ENCODE measurements at regions not wholly inside any gene's neighbourhood (a gene's known extent, or its start where the extent isn't known, plus 50 kb on each side); places are given as distances from the start of the nearest gene placed in this dataset.
"Not testable (repeated sequence)": the region's sequence is repeated elsewhere in the genome, so short reads cannot be mapped to it uniquely, and the experiment has no call there.

DNA sequence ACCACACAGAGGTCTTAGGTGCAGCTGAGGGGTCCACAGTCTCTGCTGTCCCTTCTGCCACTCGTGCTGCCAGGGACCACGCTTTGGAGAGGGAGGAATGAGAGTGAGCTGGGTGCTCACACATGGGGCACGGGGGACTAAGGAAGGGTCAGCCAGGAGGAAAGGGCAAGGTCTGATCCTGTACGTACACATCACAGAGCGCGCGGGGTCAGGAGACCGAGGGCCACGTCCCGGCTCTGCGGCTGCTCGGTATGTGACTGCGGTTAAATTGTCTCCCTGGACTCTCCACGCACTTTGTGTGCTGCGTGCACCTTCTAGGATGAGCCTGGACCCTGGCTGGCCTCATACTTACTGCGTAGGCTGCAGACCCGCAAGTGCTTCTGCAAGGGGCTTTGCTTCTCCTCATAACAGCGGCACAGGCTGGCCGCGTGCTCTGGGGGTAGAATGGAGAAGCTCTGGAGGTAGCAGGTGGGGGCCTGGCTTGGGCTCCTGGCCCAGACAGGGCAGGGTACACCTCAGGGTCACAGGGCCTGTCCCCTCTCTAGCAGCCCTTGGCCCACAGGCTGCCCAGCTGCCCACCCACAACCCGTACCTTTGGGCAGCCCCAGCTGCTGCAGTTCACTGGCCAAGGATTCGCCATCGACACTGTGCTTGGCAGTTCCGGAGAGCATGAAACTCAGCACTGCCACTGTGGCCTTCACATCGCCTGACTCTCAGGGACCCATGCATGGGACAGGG, 136.3 kb downstream of the TBC1D2B start:
- H3K79me2 ChIP-seq (ENCODE audit: control insufficient read depth, insufficient read depth, low read length); H3K36me3 ChIP-seq (replicated peaks in 1 of 2; ENCODE audit: control extremely low read depth in 1 of 2, control insufficient read depth in 1 of 2, extremely low read depth in 1 of 2, insufficient read depth in 2 of 2, low read length in 1 of 2); H3K9me3 ChIP-seq (ENCODE audit: control extremely low read depth in 1 of 3, control insufficient read depth in 2 of 3, insufficient read depth in 1 of 3, low read length in 2 of 3); H4K20me1 ChIP-seq (ENCODE audit: control insufficient read depth, insufficient read depth, low read length, poor library complexity, severe bottlenecking); H3K27me3 Mint-ChIP-seq; H3K4me2 ChIP-seq (replicated peaks; ENCODE audit: low read depth, low read length, poor library complexity, severe bottlenecking); CTCF ChIA-PET; H3K9ac ChIP-seq (ENCODE audit: low read length); H3K27ac ChIP-seq (ENCODE audit: low read length in 2 of 2); ATAC-seq (ENCODE audit: low read depth); H3K9me3 Mint-ChIP-seq (ENCODE audit: insufficient read depth); intact Hi-C loops (cut with micrococcal nuclease); H3K27me3 ChIP-seq (replicated peaks in 1 of 4; ENCODE audit: control extremely low read depth in 1 of 4, control insufficient read depth in 3 of 4, insufficient read depth in 4 of 4, low read length in 3 of 4); H3K4me3 Mint-ChIP-seq; H3K4me3 ChIP-seq (ENCODE audit: control extremely low read depth in 1 of 5, extremely low read depth in 1 of 5, insufficient read depth in 1 of 5, low read depth in 2 of 5, low read length in 4 of 5); H3K27ac Mint-ChIP-seq; POLR2A ChIA-PET; H3K4me1 Mint-ChIP-seq; H2AFZ ChIP-seq (ENCODE audit: insufficient read depth, low read depth, low read length, poor library complexity, severe bottlenecking); DNase-seq: not testable (repeated sequence)
- H3K4me1 ChIP-seq (ENCODE audit: control insufficient read depth in 2 of 2, insufficient read depth in 2 of 2, low read length in 2 of 2): peaks cover 5 to 13% of the 10 kb centered on the region in 2 donors
- 94% methylated on average over 5 of the region's 25 CpGs for WGBS (ENCODE audit: insufficient coverage)

DNA sequence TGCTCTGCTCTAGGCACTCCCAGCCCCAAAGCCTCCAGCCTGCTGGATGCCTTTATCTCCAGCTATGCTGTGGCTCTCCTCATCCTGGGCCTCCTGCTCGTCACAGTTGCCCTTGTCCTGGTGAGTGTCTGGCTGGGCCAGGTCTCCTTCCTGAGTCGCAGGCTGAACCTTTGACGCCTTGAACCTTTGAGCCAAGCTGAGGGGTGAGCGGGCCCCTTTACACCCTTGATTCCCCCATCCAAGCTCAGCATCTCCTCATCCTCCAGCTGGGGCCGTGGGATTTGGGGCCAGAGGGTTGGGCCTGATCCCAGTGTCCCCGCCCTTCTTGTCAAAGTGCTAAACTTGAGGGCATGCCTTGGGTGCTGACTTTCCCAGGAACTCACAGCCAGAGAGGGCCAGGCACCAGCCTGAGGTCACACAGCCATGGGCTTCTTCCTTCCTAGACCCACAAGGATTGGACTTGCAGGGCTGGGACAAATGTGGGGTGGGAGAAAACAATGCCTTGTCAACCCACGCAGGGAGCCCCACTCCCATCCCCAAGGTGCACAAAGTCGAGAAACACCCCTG, 137.0 kb downstream of the TBC1D2B start:
- H3K9me3 ChIP-seq (ENCODE audit: control extremely low read depth in 1 of 3, control insufficient read depth in 2 of 3, insufficient read depth in 1 of 3, low read length in 2 of 3): no peaks in the 10 kb centered on the region
- POLR2A ChIA-PET: no interaction called here

More for the DNA sequence above, 137.0 kb downstream of the TBC1D2B start:
- H3K9ac ChIP-seq (ENCODE audit: low read length): no peak overlapping the region
- no peak overlapping the region for H2AFZ ChIP-seq (ENCODE audit: insufficient read depth, low read depth, low read length, poor library complexity, severe bottlenecking)
- H3K27ac ChIP-seq (ENCODE audit: low read length in 2 of 2): no peak overlapping the region
- Mint-ChIP-seq H3K27me3 (peaks cover 3% of the 10 kb centered on the region), H3K27ac (no peak overlapping the region), H3K4me1 (peaks cover 10% of the 10 kb centered on the region), H3K4me3 (no peak overlapping the region), H3K9me3 (ENCODE audit: insufficient read depth) (no peaks in the 10 kb centered on the region)
- no peaks in the 10 kb centered on the region for H3K79me2 ChIP-seq (ENCODE audit: control insufficient read depth, insufficient read depth, low read length)
- H3K4me1 ChIP-seq (ENCODE audit: control insufficient read depth in 2 of 2, insufficient read depth in 2 of 2, low read length in 2 of 2): peaks cover 5 to 13% of the 10 kb centered on the region in 2 donors
- no peaks in the 10 kb centered on the region for H3K36me3 ChIP-seq (replicated peaks in 1 of 2; ENCODE audit: control extremely low read depth in 1 of 2, control insufficient read depth in 1 of 2, extremely low read depth in 1 of 2, insufficient read depth in 2 of 2, low read length in 1 of 2)
- WGBS (ENCODE audit: insufficient coverage): 91% methylated on average over 5 of the region's 8 CpGs
- no peak overlapping the region for H3K4me2 ChIP-seq (replicated peaks; ENCODE audit: low read depth, low read length, poor library complexity, severe bottlenecking)
- DNase-seq (no peak), ATAC-seq (ENCODE audit: low read depth) (no peak)
- intact Hi-C loops (cut with micrococcal nuclease): no loop called here
- TF ChIP-seq EZH2 (IDR thresholded peaks at IDR 0.05; ENCODE audit: borderline replicate concordance, insufficient read depth, low read depth, low read length, poor library complexity, severe bottlenecking) (no peak), CTCF (IDR thresholded peaks at IDR 0.05) (no peak)
- H3K27me3 ChIP-seq (replicated peaks in 1 of 4; ENCODE audit: control extremely low read depth in 1 of 4, control insufficient read depth in 3 of 4, insufficient read depth in 4 of 4, low read length in 3 of 4): no peaks in the 10 kb centered on the region
- no peaks in the 10 kb centered on the region for H4K20me1 ChIP-seq (ENCODE audit: control insufficient read depth, insufficient read depth, low read length, poor library complexity, severe bottlenecking)
- H3K4me3 ChIP-seq (ENCODE audit: control extremely low read depth in 1 of 5, extremely low read depth in 1 of 5, insufficient read depth in 1 of 5, low read depth in 2 of 5, low read length in 4 of 5): no peak overlapping the region
- CTCF ChIA-PET: no interaction called here

Data from B cell (primary cell).